RCC 7860 (cell line): ENCODE measurements at regions not wholly inside any gene's neighbourhood (a gene's known extent, or its start where the extent isn't known, plus 50 kb on each side); places are given as distances from the start of the nearest gene placed in this dataset.

Source experiments
- DNase-seq: peaks from one replicate; pipeline ENCODE4 v3.0.0-alpha.2; 2015; ENCODE audit warnings: low spot score
- FAIRE-seq: peaks from 2 replicates; lab custom pipeline; 2012; peaks lifted over from hg19 to GRCh38; lab: Jason Lieb, UNC

DNA sequence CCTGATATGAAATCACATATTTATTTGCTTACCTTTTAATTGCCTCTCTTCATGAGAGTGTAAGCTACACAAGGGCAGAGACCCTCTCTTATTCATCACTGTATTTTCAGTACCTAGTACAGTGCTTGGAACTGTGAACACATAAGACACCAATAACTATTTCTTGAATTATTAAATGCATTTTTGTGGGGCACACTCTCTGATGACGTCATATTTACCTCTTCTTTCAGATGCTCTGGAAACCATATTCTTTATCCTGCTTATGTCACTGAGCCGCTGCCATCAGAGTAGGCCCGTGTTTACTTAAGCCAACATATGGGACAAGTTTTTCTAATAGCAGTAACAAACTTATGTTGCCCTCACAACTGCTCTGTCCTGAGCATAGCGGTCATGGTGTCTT is 266.5 kb downstream of the ELAVL2 start:
- DNase-seq, result no peak
- no peak for FAIRE-seq

DNA sequence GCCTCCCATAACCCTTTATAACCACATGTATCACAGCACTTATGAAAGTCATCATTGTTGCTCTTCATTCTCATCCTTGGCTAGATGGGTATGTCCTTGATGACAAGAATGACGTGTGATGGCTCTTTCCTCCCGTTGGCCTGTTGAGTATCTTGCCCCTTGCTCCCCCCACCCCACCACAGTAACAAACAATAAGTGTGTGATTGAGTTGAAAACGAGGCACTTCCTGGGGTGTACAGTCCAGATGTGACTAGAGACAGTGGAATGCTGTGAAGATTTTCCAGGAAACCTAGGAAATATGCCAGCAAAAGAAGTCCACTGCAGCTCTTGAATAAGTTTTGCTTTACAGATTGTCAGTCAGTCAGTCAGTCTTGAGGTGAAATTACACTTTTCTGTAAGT is 262.5 kb downstream of the ELAVL2 start:
- no peak for FAIRE-seq

DNA sequence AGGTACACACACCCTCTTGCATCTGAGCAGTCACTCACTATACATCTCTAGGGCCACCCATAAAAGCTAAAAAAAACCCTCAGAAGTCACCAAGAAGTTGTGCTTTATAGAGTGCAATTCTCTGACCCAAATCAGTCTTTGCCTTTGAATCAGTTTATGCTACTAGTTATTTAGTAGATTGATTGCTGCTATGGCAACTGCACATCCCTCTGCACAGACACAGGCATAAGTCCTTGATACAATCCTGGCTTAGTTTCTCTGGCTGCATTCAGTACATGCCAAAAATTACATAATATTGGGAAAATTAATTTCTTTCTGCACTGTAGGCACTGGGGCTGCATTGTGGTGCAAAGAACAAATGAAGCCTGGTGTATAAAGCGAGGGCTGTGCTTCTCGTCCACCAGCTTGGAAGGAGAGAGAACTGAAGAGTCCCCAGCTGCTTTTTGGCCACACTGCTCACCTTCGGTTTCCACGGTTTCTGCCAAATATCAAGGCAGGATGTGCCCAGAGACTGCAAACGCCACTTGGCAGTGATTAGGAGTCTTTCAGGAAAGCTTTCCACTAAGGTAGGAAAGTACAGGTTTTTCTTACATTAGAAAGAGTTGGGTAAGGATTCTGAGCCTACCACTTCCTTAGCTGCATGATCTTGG is 258.4 kb downstream of the ELAVL2 start:
- FAIRE-seq (no peak), DNase-seq (no peak)

More for the DNA sequence above, 262.5 kb downstream of the ELAVL2 start:
- DNase-seq, result no peak

DNA sequence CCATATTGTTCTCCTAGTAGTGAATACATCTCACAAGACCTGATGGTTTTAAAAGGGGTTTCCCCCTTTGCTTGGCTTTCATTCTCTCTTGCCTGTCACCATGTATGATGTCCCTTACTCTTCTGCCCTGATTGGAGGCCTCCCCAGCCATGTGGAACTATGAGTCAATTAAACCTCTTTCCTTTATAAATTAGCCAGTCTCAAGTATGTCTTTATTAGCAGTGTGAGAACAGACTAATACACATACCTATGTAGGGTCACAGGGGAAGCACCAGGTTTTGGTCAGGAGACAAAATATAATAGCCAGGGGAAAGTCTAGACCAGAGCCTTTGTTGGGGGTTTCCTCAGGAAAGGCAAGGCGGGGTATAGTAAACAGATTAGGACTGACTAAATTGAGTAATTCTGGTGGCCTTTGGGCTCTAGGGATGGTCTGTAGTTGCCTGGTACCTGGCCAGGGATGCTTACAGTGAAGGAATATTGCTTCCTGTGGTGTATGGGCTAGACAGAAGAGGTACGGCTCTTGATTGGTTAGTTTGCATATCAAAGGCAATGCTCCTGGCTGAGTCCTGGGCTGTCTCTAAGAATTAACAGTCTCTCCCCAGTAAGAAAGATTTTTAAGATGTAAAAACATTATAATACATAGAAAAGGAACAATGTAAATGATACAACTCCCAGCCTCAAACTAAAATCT is 254.5 kb downstream of the ELAVL2 start:
- FAIRE-seq, result no peak

DNA sequence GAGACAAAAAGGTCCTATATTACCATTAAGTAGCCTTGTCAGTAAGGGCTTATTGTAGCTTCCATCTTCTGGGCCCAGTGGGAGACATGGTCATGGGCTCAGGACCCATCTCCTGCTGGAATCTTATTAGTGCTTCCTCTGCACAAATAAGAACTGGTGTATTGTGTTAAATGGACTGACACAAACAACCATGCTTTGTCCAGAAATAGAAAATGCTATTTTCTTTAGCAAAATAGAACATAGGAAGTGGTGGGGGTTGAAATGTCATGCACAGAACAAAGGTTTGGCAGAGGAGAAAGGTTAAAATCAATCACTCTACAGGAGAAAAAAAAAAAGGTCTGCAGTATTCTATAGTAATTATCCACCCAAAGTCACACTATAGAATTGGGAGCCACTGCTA is 252.2 kb downstream of the ELAVL2 start:
- DNase-seq (no peak), FAIRE-seq (no peak)

More for the DNA sequence above, 254.5 kb downstream of the ELAVL2 start:
- no peak for DNase-seq

DNA sequence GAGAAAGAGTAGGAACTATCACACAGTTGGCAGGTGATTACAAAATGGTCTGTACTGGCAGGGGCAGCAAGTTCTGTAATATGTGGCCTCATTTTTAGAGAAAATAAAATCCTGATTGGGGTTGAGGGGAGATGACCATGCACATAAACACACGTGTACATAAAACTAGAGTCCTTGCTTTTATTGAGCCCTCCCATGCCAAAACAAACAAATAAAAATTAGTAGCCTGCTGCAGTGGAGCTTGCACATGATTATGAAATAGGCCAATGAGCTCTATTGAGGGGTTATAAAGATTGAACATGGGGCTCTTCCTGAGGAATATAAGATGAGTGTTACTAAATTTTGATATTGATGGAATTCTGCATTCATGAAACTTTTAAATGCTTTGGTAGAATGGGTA is 248.4 kb downstream of the ELAVL2 start:
- DNase-seq, result no peak

DNA sequence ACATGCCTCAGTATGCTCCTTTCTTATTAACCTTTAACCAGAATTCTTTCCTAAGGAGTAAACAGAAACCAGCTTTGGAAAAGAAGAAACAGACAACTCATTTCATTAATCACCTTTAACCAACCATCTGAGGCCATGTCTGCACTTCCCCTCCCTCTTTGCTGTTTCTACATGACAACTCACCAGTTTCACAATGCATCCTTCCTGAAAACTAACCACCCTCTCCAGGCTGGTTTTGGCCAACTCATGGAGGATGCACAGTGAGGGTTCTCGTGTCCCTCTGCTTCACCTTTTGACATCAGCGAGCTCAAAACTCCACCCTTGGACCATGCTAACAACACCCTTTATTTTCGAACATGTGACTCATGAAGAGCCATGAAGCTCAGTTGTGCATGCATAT is 244.1 kb downstream of the ELAVL2 start:
- FAIRE-seq (peak; percentile 88), DNase-seq (peak; percentile 74)

More for the DNA sequence above, 248.4 kb downstream of the ELAVL2 start:
- FAIRE-seq, result no peak

DNA sequence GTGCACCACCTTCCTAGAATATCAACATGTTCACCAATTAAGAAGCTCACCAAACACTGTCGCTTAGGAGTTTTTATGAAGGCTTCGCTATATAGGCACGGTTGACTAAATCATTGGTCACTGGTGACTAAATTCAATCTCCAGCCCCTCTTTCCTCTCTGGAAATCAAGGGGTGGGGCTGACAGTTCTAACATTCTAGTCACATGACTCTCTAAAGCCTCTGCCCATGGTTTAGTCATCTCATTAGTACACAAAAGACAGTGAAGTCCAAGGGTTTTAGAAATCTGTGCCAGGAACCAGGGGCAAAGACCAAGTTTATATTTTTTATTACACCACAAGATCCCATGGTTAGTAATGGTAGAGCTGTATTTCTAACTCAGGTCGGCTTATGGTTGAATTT is 243.2 kb downstream of the ELAVL2 start:
- FAIRE-seq (peak; percentile 80), DNase-seq (peak; percentile 64)

DNA sequence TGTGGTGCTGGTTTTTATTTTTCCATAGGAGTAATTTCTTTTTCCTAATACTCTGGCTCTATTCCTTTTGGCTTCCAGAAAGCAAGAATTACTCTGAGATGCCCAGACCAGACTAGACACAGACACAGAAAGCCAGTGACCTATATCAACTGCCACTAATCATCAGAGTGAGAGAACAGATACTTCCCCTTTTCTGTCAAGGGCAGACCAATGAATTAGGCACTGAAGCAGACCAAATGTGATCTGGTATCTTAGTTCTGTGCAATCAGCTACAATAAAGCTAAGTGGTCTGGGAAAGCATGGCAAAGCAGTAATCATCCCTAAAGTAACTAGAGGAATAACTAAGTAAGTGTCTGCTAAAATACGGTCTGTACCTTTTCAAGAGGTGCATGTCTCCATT is 239.1 kb downstream of the ELAVL2 start:
- DNase-seq, result no peak
- no peak for FAIRE-seq

DNA sequence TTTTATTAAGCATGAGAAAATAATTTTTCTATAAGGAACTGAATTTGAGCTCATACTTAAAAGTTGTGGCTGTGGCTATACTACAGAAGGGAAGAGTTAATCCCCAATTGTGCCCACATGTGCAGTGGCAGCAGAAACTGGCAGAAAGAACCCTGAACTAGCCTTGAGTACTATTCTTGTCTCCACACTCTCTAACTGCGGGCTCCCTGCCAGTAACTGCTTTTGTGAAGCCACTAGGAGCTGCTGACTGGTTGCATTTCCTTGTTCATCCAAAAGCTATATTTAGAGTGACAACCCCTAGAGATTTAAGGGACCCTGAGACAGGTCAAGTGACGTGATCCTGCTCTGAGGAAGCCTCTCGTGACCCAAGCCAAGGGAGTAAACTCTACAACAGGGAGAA is 238.6 kb downstream of the ELAVL2 start:
- DNase-seq, result no peak
- FAIRE-seq, result no peak

DNA sequence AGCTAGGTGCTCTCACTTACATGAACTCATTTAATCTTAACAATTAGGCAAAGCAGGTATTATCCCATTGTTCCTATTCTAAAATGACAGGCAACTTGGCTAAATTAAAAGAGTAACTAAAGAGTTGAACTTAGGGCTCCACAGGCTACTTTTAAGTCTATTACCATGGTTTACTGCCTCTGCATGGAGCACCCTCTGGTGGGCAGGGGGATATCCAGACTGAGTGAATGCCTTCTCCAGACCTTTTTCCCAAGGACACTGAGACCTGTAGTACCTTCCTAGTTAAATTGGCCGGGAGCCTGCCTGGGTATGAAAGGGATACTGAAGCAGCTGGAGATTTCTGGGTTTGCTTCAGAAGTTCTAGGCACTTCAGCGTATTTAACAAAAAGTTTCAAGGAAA is 238.1 kb downstream of the ELAVL2 start:
- DNase-seq (no peak), FAIRE-seq (no peak)

DNA sequence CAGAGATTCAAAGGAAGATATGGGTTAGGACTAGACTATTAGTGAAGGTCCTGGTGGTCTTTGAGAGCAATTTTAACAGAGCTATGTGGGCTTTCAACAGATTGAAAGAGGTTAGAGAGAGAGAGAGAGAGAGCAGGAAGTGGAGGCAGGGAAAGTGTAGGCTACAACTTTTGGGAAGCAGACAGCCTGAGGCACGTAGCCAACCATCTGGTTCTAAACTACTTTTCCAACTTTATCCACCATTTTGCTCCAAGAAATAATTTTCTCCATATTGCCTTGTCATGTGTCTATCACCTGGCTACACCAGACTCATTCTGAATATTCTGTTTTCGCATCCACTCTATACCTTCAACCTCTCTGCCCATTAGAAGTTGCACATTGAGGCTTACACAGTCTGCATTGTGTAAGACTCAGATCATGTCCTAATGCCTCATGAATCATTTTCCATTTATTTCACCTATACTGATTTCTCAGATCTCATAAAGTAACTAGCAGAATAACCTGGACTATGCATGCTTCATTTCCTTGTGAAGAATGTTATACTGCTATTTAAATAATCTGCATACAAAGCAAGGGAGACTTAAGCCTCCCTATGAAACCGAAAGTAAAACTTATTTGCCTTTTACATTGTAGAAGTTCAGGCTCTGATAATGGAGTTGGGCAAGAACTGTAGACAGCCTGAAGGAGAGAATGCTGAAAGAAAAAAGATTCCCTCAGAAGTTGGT is 235.6 kb downstream of the ELAVL2 start:
- DNase-seq, result peak; percentile 7
- no peak for FAIRE-seq

DNA sequence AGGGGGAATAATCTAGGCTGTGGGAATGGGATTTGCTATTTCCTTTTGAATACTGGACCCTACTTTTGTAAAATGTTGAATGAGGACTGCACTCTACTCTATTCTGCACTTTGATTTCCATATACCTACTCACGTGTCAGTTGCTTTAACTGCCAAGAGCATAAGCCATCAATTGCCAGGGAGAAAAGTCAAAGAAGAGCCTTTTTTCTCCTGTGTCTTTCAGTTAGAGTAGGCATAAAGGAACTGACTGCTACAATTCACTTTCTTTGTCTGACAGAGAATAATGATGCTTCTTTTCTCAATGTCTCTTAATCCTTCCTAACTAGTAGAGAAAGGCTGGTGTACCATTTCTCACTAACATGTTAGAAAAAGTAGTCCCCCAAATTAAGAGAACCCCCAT is 231.6 kb downstream of the ELAVL2 start:
- FAIRE-seq (no peak), DNase-seq (no peak)

DNA sequence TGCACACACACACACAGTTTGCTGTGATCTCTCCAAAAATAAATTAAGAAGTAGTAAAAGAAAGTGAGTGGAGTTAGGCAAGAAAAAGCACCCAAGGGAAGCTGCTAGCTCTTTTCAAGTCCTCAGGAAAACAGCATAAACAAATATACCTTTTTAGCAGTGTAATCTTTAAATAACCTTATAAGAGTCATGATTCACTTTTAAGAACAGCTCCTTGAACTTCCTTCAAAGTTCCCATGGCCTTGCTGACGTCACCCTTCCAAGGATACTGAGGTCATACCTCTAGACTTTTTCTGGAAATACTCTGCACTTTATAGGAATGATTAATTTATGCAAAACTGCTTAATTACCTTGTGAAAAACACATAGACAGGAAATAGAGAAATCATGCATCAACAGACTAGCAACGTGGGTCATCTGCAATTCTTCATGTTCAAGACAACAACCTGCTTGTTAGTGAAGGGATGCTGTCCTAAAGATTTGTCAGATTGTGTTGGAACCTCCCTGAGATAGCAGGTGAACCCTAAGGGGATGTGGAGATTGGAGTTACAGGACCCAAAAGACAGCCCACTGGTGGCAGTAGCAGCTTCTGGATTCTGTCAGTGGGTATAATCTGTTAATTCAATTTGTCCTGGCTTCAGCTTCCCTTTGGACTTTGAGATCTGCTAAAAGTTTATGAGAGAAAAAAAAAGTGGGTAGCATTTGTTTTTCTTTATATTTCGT is 229.0 kb downstream of the ELAVL2 start:
- DNase-seq (no peak), FAIRE-seq (no peak)

DNA sequence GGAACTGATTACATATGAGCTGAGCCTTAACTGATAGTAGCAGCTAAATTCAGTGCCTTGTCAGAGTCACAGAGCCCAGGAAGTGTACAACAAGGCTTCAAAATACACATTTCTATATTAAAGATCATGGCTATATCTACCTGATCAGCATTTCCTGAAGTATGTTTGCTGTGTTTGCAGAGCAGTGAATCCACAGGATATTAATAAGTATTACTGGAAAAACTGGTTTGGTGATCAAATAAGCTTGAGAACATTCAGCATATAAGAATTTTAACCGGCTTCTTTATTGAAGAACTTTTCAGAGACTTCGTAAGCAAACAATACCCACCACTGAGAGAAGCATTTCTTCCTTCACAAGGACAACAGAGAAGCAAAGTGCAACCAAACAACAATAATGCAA is 227.0 kb downstream of the ELAVL2 start:
- DNase-seq (no peak), FAIRE-seq (no peak)

DNA sequence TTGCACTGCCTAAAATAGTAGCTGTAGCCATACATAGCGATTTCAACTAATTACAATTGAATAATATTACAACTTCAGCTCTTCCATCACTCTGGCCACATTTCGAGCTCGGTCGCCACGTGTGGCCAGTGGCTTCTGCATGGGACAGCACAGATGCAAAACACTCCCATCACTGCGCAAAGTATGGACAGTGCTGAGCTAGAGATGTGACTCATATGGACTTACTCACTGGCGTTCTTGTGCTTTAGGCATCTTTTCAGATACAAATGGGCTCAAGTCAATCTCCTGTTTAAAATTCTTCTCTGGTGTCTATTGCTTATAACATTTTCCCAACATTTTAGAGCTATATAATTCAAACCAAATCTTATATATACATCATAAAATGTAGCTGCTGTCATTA is 222.7 kb downstream of the ELAVL2 start:
- FAIRE-seq (no peak), DNase-seq (no peak)

DNA sequence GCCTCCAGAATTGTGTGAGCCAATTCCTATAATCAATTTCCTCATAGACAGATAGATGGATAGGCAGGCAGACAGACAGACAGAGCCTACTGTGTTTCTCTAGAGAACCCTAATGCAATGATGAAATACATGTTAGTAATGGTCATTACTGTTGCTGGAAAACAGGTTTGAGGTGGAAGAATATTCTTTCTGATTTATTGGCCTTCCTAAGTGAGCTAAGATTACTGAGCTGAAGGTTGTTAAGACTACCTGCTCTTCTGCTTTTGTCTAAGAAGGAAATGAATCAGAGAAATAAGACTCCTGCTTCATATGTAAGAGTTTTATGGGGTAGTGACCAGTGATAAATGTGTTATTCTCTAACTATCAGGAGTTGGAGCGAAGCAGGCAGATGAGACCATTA is 219.9 kb downstream of the ELAVL2 start:
- FAIRE-seq (no peak), DNase-seq (no peak)

DNA sequence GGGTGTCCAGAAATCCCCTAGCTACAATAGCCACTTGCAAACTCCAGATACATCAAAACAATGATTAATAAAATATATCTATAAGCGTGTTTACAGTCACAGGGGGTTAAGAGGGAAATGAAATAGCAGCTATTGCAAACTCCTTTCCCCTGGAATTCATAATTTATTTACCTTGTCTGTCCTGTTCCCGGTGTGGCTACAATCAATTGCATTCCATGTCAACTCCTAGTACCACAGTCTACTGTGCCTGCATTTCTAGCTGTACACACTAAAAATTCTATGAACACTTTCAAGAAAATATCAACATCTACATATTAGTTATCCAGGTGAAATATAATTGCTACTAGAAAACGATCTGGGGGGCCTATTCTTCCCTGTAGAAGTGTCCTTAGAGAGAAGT is 217.6 kb downstream of the ELAVL2 start:
- no peak for DNase-seq
- FAIRE-seq, result no peak

DNA sequence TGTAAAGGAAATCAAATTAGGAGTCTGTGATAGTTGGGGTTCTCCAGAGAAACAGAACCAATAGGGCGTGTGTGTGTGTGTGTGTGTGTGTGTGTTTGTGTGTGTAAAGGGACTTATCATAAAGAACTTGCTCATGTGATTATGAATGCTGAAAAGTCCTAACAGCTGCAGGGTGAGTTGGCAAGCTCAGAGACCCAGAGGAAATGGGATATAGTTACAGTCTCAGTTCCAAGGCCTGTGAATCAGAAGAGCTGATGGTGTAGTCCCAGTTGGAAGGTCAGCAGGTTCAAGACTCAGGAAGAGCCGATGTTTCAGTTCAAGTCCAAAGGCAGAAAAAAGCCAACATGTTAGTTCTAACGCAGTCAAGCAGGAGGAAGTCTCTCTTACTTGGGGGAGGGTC is 214.2 kb downstream of the ELAVL2 start:
- DNase-seq (no peak), FAIRE-seq (no peak)

DNA sequence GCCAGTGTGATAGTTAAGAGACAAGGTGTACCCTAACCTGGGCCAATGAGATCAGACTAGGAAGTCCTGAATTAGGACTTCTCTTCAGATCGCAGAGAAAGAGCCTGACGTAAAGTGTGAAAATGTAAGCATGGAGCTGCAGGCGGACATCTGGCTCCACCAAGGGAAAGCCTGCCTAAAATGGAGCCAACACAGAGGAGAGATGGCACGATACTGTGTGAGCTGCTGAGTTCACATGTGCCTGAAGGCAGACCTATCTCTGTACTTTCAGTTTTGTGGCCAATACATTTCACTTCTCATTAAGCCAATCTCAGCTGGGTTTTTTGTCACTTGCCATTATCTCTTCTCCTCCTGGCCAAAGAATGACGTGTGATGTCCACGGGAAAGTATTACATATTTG is 210.5 kb downstream of the ELAVL2 start:
- DNase-seq (no peak), FAIRE-seq (no peak)

DNA sequence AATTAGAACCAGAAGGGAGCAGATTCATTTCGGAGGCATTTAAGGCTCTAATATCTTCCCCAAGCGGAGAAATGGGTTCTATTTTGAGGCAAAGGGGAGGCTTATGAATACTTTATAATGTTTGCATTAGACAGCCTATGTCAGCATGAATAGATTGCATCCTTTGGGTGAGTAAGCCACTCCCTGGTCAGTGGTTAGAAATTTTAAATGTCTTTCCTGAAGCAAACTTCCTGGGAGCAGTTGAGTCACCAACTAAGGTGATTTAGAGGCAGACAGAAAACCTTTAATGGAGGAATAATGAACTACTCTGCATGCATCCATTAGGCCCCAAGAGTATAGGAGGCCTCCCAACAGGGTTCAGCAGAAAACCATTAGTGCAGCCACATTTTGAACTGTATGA is 204.9 kb downstream of the ELAVL2 start:
- peak; percentile 88 for FAIRE-seq
- DNase-seq, result peak; percentile 62
